ENCODE measurements at regions not wholly inside any gene's neighbourhood (a gene's known extent, or its start where the extent isn't known, plus 50 kb on each side); places are given as distances from the start of the nearest gene placed in this dataset.
"Not testable (repeated sequence)": the region's sequence is repeated elsewhere in the genome, so short reads cannot be mapped to it uniquely, and the experiment has no call there.

DNA sequence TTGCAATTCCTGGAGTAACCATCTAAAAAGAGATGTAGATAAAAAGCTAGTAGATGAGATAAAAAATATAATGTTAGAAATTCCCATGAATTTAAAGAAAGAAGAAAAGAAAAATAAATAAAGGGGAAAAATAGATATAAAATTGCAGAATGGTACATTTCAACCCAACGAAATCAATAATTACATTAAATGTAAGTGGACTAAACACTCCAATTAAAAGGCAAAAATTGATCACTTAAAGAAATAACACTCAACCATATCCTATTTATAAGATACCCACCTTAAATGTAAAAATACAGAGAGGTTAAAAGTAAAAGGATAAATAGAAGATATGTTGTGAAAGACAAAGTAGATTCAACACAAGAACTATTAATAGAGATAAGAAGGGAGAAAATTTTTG, 150.5 kb upstream of the GRIK3 start:
- 43 to 66% (median 58%) methylated on average over 1 of the region's 1 CpG for WGBS, 3 donors
- Histone ChIP-seq H3K27me3 (no peaks in the 10 kb centered on the region), H3K4me3 (no peak overlapping the region), H3K36me3 (no peaks in the 10 kb centered on the region), H3K4me1 (ENCODE audit: insufficient read depth) (no peaks in the 10 kb centered on the region), H3K27ac (no peak overlapping the region), H3K9me3 (no peaks in the 10 kb centered on the region)
- TF ChIP-seq POLR2A (IDR thresholded peaks at IDR 0.05), result no peak
- TF ChIP-seq, protein P1, sequence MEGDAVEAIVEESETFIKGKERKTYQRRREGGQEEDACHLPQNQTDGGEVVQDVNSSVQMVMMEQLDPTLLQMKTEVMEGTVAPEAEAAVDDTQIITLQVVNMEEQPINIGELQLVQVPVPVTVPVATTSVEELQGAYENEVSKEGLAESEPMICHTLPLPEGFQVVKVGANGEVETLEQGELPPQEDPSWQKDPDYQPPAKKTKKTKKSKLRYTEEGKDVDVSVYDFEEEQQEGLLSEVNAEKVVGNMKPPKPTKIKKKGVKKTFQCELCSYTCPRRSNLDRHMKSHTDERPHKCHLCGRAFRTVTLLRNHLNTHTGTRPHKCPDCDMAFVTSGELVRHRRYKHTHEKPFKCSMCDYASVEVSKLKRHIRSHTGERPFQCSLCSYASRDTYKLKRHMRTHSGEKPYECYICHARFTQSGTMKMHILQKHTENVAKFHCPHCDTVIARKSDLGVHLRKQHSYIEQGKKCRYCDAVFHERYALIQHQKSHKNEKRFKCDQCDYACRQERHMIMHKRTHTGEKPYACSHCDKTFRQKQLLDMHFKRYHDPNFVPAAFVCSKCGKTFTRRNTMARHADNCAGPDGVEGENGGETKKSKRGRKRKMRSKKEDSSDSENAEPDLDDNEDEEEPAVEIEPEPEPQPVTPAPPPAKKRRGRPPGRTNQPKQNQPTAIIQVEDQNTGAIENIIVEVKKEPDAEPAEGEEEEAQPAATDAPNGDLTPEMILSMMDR (IDR thresholded peaks at IDR 0.05), result no peak
- no peak for DNase-seq
- intact Hi-C loops (cut with DNase I), result no loop called here

GRCh38 chr1:37186246-37186756, 152.0 kb upstream of the GRIK3 start:
- 78 to 83% (median 78%) methylated on average over 1 of the region's 1 CpG for WGBS, 3 donors
- Histone ChIP-seq H3K27ac (no peak overlapping the region), H3K27me3 (no peaks in the 10 kb centered on the region), H3K36me3 (no peaks in the 10 kb centered on the region), H3K9me3 (no peaks in the 10 kb centered on the region), H3K4me1 (ENCODE audit: insufficient read depth) (no peaks in the 10 kb centered on the region), H3K4me3 (no peak overlapping the region)
- DNase-seq, result no peak
- intact Hi-C loops (cut with DNase I), result no loop called here
- TF ChIP-seq EP300 (IDR thresholded peaks at IDR 0.05) (no peak), POLR2A (IDR thresholded peaks at IDR 0.05) (no peak)
- TF ChIP-seq, protein P1 (IDR thresholded peaks at IDR 0.05), result no peak

DNA sequence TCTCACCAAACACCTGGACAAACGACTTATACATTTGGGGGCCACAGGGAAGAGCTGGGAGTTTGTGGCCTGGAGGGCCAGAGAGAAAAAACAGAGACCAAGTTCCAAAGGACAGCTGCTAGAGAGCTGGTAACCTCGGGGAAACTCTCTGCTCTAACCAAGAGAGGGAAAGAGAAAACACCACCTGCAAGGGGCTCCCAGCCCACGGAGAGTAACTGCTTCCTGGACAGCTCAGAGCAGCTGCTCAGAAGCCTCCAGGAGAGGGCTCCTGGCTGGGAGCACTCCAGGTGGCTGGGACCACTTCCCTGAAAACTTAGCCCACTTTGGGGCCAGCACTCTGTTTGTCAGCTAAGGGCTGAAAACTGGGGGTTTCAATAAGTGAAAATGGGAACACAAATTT, 154.8 kb upstream of the GRIK3 start:
- no peaks in the 10 kb centered on the region for H3K36me3 ChIP-seq
- H3K27ac ChIP-seq, result no peak overlapping the region
- no peak for DNase-seq
- H3K4me1 ChIP-seq (ENCODE audit: insufficient read depth), result no peaks in the 10 kb centered on the region
- no peaks in the 10 kb centered on the region for H3K27me3 ChIP-seq
- H3K9me3 ChIP-seq, result no peaks in the 10 kb centered on the region
- WGBS, 3 donors, result 18 to 36% (median 20%) methylated on average over 3 of the region's 3 CpGs
- TF ChIP-seq EP300 (IDR thresholded peaks at IDR 0.05), result no peak
- TF ChIP-seq POLR2A (IDR thresholded peaks at IDR 0.05), result no peak
- TF ChIP-seq, protein P1 (IDR thresholded peaks at IDR 0.05), result no peak
- H3K4me3 ChIP-seq, result no peak overlapping the region
- intact Hi-C loops (cut with DNase I), result no loop called here

- TF ChIP-seq, protein P1 (IDR thresholded peaks at IDR 0.05), result no peak
- TF ChIP-seq POLR2A (IDR thresholded peaks at IDR 0.05) (no peak), EP300 (IDR thresholded peaks at IDR 0.05) (no peak)
- 62 to 73% (median 65%) methylated on average over 3 of the region's 3 CpGs for WGBS, 3 donors
- Histone ChIP-seq H3K36me3 (no peaks in the 10 kb centered on the region), H3K27me3 (no peaks in the 10 kb centered on the region), H3K27ac (no peak overlapping the region), H3K9me3 (no peaks in the 10 kb centered on the region), H3K4me3 (no peak overlapping the region), H3K4me1 (ENCODE audit: insufficient read depth) (no peaks in the 10 kb centered on the region)
- intact Hi-C loops (cut with DNase I), result no loop called here
- DNase-seq, result no peak
These were observed 163.1 kb upstream of the GRIK3 start for GRCh38 chr1:37197411-37197810.

GRCh38 chr1:37214305-37214704, 180.0 kb upstream of the GRIK3 start:
- H3K4me1 ChIP-seq (ENCODE audit: insufficient read depth); intact Hi-C loops (cut with DNase I); DNase-seq; H3K4me3 ChIP-seq; H3K27ac ChIP-seq; H3K36me3 ChIP-seq; H3K27me3 ChIP-seq; H3K9me3 ChIP-seq: not testable (repeated sequence)
- 32 to 46% (median 37%) methylated on average over 5 of the region's 5 CpGs for WGBS, 3 donors
